VCaP (cell line): ENCODE measurements at regions not wholly inside any gene's neighbourhood (a gene's known extent, or its start where the extent isn't known, plus 50 kb on each side); places are given as distances from the start of the nearest gene placed in this dataset.
"Not testable (repeated sequence)": the region's sequence is repeated elsewhere in the genome, so short reads cannot be mapped to it uniquely, and the experiment has no call there.

Source experiments
- H3K27ac ChIP-seq: fragments of 450-650 bp; 2 replicates; pipeline ENCODE4 v1.5.1; 2017
- TF ChIP-seq, protein P1 (sequence below): fragments of 450-650 bp; conservative IDR thresholded peaks from 2 replicates; pipeline ENCODE4 v1.5.1; 2017; ENCODE audit warnings: mild to moderate bottlenecking, moderate library complexity

DNA sequence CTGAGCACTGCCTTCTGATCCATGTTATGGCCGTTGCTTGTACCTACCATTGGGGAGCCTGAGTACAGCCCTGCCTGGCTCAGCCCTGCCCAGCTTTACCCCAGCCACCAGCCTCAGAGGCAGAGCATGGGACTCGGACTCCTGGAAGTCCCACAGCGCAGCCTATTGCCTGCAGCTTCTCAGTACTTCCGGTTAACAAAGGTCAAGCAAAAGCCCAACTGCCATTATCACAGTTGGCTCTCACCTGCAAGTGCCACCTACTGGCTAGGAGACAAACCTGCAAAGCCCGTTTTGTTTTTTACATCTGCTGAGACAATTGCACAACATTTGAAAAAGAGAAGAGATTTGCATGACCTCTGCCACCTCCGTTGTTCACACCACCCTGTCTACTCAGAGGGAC lies 1081.7 kb downstream of the NAALADL2 start:
- TF ChIP-seq, protein P1, sequence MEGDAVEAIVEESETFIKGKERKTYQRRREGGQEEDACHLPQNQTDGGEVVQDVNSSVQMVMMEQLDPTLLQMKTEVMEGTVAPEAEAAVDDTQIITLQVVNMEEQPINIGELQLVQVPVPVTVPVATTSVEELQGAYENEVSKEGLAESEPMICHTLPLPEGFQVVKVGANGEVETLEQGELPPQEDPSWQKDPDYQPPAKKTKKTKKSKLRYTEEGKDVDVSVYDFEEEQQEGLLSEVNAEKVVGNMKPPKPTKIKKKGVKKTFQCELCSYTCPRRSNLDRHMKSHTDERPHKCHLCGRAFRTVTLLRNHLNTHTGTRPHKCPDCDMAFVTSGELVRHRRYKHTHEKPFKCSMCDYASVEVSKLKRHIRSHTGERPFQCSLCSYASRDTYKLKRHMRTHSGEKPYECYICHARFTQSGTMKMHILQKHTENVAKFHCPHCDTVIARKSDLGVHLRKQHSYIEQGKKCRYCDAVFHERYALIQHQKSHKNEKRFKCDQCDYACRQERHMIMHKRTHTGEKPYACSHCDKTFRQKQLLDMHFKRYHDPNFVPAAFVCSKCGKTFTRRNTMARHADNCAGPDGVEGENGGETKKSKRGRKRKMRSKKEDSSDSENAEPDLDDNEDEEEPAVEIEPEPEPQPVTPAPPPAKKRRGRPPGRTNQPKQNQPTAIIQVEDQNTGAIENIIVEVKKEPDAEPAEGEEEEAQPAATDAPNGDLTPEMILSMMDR: no peak
- no peak overlapping the region for H3K27ac ChIP-seq

DNA sequence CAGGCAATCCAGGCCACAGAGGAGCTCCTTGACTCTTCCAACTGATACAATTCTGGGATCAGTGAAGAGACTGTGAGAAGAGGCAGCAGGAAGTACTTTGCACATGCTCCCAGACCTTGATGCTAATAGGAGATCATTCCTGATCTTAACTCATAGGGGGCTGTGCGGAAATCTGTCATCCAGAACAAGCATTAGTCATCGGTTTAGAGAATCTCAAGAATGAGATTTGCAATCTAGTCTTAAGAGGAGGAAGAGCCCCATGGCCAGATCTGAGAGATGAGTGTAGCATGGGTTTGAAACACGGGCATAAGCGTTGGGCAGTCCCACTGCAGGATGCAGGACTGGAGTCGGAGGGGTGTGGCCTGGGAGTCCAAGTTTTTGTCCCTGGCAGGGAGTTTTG lies 1081.1 kb downstream of the NAALADL2 start:
- TF ChIP-seq, protein P1: no peak
- no peak overlapping the region for H3K27ac ChIP-seq

DNA sequence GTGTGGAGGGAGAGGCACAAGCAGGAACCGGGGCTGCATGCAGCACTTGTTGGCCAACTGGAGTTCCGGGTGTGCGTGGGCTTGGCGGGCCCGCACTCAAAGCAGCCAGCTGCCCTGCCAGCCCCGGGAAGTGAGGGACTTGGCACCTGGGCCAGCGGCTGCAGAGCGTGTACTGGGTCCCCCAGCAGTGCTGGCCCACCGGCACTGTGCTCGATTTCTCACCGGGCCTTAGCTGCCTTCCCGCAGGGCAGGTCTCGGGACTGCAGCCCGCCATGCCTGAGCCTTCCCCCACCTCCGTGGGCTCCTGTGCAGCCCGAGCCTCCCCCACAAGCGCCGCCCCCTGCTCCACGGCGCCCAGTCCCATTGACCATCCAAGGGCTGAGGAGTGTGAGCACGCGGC lies 1078.2 kb downstream of the NAALADL2 start:
- not testable (repeated sequence) for H3K27ac ChIP-seq

DNA sequence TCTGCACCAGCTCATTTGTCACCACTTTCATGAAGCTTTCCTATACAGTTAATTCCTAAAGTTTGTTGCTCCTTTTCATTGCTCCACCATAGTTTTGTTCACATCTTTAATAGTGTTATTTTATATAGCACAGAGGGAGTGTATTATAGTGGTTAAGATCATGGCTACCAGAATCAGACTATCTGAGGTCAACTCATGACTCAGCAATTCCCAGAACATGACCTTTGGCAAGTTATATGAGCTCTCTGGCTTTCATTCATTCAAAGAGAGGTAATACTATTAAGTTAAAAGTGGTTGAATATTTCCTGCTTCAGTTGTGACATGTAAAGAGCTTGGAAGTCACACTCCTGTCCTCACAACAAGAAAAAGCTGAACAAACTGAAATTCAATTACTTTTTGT lies 1073.5 kb downstream of the NAALADL2 start:
- TF ChIP-seq, protein P1: no peak
- H3K27ac ChIP-seq: no peak overlapping the region

DNA sequence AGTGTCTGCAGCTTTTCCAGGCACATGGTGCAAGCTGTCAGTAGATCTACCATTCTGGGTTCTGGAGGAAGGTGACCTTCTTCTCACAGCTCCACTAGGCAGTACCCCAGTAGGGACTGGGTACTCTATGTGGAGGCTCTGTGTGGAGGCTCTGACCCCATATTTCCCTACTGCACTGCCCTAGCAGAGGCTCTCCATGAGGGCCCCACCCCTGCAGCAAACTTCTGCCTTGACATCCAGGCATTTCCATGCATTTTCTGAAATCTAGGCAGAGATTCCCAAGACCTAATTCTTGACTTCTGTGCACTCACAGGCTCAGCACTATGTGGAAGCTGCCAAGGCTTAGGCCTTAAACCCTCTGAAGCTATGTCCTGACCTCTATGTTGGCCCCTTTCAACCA lies 1060.0 kb downstream of the NAALADL2 start:
- TF ChIP-seq, protein P1: no peak
- H3K27ac ChIP-seq: no peak overlapping the region

GRCh38 chr3:175916191-175916934 lies 1057.2 kb downstream of the NAALADL2 start:
- no peak overlapping the region for H3K27ac ChIP-seq
- TF ChIP-seq, protein P1: no peak

DNA sequence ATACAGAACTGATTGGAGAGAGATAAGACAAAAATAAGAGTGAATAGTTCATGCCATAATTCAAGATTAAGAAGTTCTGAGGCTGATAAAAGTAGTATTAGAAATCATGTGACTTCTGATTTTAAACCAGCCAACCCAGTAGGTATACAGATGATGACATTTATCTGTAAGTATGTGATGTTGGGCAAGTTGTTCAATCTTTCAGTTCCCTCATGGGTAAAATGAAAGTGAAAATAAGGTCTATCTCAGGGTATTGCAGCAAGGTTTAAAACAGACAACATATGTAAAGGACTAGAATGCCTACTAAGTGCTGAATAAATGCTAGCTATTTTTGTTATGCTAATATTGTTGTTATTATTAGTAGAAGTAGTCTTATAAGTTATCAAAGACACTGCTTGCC lies 1055.7 kb downstream of the NAALADL2 start:
- TF ChIP-seq, protein P1: no peak
- no peak overlapping the region for H3K27ac ChIP-seq

DNA sequence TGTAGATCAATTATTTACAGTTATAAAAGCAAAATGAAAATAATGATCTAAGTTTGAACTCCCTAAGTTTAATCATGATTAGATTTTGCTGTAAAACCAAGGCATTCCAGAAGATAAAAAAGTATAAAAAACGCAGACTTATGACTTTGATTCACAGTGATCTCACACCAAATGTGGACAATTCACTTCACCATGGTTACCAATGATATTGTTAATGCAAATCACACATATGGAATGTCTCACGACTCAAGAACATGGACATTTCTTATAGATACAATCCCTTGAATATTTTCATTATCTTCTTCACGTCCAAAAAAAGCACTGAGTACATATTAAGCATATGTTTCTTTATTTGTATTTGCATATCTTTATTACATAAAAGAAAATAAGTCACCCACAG lies 1054.2 kb downstream of the NAALADL2 start:
- TF ChIP-seq, protein P1: no peak
- no peak overlapping the region for H3K27ac ChIP-seq
